T1000 (cell line): ENCODE measurements at regions not wholly inside any gene's neighbourhood (a gene's known extent, or its start where the extent isn't known, plus 50 kb on each side); places are given as distances from the start of the nearest gene placed in this dataset.

Source experiments
- DNase-seq: peaks from one replicate; lab custom pipeline; 2025; ENCODE audit warnings: mixed read lengths; lab: John Stamatoyannopoulos, UW

DNA sequence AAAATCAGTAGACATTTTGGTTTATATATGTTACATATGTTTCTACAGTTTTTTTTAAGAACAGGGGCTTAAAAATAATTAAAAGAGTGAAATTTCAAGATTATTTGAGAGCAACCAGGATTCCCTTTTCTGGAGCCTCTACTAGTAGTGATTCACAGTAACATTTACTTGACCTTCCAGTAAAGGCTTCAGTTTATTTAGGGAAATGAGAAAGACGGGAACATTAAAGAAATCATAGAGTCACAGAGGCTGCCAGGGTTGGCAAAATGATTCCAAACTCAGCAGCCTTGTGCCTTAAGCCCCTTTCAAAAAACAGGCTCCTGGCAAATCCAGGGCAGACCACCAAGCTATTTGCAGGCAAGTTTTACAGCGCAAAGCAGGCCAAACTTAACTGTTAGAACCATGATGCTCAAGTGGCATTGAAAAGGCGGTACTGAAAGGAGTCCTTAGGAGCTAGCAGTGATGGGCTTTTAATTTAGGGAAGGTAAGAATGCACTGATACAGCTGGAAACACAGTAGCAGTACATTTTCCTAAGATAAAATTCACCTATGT lies 201.1 kb upstream of the ADAMTS9 start:
- DNase-seq = no peak

DNA sequence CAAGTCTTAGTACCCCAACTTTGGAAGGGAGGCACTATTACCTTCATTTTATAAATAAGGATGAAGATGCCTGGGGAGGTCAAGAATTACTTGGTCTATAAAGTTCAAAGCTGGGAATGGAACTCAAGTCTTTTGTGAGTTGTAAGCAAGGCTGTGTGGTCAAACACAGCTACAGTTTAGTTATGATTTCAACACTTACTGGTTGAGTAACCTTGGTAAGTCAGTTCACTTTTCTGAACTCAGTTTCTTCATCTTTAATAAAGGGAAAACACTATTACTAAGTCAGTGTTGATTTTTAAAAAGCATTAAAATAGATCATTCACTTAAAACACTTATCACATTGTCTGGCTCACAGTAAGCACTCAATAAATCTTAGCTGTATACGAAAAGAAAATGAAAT lies 200.4 kb upstream of the ADAMTS9 start:
- DNase-seq = no peak

DNA sequence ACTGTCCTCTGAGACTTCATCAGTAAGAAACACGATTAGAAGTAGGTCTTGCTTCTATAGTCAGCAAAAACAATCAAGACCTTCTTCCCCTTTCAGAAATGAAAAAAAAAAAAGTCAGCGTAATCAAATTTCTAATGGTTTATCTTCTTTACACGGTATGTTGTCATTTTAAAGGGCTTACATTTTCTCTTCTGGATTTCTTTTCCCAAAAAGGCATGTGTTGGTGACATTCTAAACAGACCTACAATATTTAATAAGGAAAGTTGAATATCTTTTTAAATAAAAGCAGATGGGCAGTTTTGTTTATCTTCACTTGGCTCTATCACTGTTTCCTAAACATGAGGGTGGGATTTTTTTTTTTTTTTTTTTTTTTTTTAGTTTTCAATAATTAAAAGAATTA lies 197.3 kb upstream of the ADAMTS9 start:
- no peak for DNase-seq

DNA sequence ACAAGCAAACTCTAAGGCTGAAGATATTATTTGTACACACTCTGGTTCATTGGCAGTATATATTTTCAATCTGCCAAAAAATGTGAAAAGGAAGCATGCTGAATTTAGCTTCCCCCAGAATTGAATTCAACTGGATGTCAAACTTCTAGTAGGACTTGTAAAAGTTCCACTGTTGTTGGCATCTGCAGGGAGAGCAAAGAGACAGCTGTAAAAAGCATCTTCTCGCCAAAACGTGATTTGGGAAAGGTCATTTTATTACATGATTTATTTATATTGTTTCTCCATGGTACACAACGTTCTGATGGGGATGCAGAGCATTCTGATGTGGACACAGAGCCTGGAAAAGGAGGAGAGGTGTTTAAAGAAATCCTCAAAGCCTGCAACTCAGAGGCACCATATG lies 196.7 kb upstream of the ADAMTS9 start:
- DNase-seq = no peak

DNA sequence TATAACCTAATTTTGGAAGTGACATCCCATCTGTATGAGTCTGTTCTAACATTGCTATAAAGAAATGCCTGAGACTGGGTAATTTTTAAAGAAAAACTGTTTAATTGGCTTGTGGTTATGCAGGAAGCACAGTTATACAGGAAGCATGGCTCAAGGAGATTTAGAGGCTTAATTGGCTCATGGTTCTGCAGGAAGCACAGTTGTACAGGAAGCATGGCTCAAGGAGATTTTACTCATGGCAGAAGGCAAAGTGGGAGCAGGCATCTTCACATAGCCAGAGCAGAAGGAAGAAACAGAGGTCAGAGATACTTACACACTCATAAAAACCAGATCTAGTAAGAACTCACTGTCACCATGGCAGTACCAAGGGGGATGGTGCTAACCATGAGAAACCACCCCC lies 193.1 kb upstream of the ADAMTS9 start:
- DNase-seq = no peak

DNA sequence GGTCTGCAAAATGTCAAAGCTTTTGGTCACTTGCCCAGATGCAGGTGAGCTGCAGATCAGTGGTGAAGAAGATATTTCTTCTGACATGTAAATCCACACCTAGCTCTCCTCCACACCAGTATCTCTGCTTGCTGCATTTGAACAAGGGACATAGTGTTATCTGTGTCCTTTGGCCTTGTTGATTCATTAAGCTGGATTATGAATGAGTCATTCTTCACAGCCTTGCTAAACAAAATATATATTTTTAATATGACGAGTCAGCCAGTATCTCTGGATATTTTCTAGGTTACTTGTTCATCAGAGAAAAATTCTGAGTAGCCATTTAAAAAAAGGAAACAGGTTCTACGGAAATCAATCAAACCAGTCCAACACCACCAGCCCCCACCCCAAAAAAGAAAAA lies 190.6 kb upstream of the ADAMTS9 start:
- DNase-seq = peak; percentile 6

DNA sequence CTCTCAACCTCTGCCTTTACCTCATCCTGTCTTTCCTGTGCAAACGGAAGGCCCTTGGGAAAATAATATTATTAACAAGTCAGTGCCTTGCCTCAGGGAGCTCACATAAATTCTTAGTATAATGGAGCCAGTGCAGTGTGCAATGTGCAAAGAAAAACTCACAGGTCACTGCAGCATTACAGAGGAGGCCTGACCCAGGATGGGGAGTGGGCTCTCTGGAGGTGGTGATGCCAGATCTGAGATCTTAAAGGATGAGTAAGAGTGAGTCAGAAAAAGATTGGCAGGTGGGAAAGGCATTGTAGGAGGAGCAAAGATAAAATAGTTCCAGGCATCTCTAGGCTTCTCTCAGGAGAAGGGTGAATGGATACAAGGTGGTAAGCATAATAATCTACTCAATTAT lies 185.6 kb upstream of the ADAMTS9 start:
- DNase-seq = no peak

DNA sequence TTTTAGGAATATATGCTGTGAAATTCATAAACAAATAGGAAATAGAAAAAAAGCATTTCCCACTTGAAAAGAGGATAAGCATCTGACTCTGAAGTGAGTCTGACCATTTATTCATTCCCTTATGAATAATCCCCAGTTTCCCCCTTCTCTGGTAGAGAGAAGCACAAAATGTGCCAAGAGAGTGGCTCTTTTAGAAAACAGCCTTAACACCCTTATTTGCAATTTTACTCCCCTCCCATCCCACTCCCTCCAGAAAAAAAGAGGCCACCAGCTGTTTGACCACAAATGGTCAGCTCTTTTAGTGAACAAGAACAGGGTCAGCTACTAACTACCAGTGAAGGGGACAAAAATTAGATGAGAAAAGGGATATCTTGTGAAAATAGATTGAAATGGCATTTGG lies 184.5 kb upstream of the ADAMTS9 start:
- DNase-seq = no peak

DNA sequence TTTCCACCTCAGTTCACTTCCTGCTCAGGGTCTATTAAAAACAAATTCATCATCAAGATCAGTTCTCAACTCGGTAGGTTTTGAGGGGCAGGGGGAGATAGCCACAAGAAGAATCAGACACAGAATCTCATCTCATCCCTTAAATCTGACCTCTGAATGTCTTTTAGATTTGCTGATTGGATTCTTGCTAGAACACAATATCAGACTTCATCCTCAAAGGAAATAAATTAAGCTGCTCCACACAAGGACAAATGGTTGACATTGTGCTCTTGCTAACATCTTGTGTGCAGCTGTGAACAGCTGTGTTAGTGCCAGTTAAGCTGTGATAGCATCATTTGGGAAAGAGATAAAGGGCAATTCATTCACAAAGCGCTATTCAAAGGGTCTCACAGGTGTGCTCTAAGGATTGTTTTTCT lies 184.0 kb upstream of the ADAMTS9 start:
- no peak for DNase-seq

DNA sequence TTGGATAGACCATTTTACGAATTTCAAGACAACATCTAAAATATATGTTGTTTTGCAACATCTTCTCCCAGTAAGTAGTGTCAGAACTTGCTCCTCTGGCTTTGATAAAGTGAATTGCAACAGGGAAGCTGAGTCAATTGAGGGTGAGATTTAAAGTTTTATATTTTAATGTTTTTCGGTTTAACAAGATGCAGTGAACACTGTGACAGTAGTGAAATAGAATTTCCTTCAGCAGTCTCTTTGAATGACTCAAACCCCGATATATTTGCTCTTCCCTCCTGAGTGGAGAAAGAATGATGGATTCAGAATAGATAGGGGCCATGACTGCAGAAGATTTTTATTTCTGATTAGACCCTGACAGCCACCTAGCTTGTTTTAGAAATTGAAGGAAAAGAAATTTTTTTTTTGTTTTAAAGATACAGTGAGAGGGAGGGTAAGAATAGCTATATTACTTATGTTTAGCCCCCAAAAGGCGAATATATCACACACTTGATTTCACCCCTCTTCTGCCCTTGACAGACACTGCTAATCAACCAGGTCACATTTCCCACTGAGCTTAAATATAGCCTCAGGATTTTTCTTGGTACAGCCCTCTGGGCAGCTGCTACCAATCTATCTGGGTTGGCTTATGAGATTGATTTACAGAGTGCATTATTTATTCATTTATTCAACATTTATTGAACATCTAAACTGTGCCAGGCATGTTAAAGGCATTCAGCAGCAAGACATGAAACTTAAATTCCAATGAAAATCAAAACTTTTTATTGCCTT lies 183.3 kb upstream of the ADAMTS9 start:
- no peak for DNase-seq

DNA sequence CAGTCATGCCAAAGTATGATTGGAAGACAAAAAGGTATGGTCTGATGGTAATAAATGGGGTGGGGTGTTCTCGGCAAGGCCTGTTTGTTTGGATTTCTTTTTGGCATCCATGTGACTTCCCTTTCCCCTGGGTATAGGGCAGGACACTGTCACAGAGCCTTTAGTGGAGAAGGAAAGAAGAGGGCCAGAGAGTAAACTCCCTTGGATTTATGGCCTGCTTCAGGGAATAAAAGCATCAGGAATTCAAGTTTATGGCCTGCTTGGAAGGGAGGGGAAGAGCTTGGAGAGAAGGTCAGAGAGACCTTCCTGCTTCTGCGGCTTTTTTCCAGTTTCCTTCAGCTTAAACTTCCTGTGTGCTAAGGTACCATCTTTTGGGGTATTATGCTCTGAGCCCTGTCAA lies 179.4 kb upstream of the ADAMTS9 start:
- DNase-seq = no peak

DNA sequence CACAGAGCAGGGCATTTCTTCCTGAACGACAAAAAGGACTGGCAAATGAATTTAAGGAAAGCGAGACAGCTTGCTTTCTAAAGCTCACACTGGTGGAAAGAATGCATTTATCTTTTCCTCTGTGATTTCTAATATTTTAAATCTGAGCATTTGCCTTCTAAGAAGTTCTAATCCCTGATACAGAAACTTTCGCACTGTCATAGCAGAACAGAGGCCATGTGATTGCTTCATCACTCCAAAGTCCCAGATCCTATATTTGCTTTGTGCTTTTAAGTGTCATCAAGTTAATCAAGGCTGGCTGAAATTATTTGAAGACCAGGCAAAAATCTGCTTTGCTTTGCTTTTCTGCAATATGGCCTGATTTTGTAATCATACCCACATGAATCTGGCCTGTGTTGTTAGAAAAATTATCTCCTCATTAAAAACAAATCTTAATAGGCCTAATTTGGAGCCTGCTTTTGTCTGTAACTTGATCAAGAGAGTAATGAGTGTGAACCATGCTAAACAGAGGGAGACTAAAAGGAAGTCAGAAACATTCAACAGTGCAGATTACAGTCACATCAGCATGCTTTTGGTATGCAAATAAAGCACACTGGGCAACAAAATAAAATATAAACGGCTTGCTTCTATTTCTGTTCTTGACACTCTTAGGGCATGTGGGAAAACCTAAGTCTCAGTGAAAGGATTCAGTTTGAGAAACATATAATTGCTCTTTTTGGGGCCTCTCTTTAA lies 178.2 kb upstream of the ADAMTS9 start:
- no peak for DNase-seq

DNA sequence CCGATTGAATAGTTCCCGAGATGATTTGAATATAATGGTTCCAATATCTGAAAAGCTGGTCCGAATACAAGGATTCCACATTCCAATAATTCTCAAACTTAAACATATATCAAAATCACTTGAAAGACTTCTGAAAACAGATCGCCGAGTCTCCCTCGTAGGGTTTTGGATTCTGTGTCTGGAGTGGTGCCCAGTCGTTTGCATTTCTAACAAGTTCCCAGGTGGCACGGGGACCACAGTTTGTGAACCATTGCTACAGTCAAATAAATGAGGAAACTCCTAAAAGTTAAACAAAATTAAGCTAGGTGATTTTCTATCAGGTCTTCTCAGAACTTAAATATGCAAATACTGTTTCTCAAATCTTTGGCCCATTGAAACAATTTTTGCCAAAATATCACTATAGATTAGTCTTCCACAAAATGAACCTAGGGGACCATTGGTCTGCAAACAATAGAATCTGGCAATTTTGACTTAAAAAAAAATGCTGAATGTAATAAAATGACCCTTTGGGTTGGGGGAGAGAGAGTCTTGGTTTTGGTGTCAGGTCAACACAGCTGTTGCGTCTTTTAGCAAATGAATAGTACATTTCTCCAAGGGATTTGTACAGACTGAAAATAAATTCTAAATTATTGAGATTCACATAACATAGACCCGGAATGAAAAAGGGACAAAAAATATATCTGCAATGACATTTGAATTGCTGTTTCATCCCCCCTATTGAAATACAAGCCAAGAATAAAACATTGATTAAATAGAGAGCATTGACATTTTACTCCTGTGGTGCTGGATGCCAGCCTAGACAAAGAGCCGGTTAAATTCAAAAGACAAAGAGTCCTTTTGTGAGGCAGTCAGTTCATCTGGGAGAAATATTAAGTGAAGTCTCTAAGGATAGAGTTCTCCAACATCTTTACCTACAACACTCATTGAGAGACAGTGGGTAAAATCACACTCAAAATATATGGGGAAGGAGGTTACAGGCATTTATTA lies 175.7 kb upstream of the ADAMTS9 start:
- DNase-seq = no peak

DNA sequence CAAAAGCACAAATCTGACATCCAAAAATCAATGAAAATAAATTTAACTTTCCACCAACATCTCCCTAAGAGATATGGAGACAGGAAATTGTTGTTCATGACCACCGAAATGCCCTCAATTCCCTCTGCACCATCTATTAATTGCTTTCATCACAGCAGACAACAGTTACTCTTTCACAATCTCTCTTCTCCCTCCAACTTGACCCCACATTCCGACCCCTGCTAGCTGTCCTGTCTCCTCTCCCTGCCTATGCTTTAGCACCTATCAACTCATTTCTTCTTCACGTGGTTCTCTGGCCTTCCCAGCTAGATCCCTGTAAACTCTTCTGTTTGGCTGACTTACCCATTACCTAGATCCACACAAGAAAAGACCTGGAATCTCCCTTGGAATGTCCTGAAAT lies 173.9 kb upstream of the ADAMTS9 start:
- no peak for DNase-seq

DNA sequence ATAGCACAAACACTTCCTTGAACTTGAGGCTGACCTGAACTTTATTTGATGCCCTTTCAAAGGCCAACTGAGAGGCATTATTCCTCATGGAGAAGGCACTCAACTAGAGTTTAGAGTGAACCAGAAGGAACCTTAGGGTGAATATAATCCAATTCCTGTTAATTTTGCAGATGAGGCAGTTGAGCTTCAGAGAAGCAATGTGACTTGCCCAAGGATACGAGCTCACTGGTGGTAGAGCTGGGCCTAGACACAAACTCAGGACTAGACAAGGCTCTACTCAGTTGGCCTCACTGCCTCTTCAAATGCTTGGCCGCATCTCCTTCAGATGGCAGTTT lies 172.7 kb upstream of the ADAMTS9 start:
- DNase-seq = no peak

DNA sequence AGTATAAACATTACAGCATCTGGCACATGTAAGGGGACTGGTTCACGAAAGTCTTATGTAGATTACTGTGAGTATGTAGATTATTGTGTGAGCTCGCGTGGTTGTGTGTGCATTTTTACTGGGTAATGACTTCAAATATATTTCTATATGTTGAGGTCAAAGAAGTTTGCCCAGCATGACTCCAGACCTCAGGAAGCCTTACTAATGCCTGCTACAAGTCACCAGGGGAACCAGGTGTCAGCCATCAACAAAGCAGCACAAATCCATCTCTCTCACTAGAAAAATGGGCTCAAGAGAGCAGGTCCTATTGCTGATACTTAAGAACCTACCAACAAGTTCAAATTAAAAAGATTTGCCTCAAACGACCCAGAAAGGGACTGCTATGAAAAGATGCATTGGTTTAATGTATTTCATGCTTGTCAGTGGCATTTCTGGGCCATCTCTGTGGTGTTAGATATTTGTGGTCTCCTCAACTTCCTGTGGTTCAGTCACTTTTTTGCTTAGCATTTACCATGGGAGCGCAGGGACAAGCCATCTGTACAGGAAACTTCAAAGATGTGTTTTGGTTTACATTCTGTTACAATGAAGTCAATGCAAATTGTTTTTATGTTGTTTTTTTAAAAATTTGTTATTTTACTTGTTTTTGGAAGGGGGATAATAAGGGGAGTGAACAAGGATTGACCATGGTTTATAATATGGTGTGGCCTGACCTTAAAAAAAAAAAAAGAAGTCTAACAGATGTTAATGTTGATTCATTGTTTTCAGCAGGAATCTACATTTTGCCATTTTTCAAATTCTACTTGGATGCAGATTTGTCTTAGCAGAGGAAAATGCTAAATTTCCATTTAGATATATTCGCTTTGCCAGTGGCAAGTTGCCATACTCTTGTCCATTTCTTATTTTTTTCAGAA lies 172.1 kb upstream of the ADAMTS9 start:
- no peak for DNase-seq

DNA sequence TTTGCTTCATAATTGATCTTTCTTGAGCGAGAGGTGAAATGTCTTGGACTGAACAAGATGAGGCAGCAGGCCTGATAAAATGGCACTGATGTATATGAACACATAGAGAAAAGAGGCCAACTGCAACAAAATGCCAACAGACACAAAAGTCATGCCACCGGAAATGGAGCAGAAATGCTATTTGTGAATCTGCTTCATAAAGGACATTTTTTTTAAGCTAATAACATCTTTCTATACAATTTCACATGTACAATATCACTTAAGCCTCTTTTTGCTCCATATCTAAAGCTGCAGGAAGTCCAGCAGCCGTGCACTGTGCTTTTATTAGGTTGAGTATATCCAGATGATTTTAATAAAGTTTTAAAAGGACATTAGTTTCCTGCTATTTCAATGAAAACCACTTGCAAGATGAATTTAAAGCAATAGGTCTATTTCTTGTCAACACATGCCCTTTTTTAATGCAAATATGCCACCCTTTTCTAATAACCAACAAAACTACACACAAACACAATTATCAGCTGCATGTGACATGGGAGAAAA lies 169.2 kb upstream of the ADAMTS9 start:
- no peak for DNase-seq

DNA sequence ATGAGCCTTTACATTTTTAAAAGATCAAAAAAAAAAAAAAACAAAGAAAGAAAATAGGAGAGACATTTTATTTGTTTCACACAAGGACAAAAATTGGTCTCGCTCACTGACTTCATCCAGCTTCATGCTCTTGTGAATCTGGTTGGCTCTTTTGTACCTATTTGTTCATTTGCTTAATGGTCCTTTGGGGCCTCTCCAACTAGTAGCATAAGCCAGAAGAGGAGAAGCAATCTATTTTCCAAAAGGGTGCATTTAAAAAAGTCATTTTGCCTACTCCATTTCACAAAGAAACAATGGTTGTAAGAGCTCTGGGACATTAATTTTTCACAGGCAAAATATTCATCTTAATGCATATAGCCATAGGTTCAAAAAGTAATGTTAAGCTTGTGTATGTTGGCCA lies 168.3 kb upstream of the ADAMTS9 start:
- no peak for DNase-seq

DNA sequence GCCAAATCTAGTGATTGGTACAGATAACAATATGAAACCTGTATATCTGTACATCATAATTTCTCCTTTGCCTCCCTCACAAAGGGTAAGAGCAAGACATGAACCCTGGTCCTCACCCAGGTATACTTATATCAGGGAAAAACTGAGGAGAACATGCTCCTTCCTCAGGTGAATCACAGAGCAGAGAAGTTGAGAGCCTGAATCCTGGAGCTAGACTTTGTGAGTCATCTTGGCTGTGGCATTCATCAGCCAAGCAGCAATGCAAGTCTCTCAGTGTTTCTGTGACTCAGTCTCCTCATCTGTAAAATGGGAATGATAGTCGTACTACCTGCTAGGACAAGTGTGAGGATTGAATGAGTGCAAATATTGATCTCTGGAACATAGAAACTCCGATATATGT lies 165.7 kb upstream of the ADAMTS9 start:
- no peak for DNase-seq

DNA sequence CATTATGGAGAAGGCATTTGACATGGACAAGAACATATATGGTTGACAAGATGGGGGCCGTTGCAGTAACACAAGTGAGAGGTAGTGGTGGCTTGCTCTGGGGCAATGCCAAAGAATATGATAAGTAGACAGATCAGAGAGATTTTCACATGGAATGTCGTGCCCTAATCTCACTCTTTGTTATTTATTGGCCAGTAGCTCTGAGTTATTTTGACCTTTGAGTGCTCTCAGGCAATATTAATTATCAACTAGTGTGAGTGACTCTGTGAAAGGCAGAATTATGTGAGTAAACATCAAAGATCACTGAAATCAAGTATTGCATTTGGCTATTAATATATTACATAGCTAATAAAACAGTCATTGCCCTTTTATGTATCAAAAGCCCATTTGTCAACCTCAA lies 164.9 kb upstream of the ADAMTS9 start:
- no peak for DNase-seq

DNA sequence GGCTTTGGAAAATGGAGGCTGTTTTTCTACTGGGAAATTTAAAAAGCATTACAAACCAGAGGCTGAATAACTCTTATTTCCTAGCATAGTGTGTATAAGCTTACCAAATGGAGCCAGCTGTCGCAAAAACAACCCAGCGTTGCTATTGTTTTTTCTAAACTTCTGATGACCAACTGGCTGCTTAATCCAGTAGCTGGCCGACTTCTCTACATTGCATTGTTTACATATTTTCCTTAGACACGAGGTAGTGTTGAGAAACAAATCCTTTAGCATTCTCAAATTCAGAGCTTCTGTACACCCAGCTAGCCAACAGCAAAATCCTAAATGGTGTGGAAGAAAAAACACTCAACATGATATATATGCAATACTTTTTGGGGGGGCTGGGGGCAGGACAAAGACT lies 161.0 kb upstream of the ADAMTS9 start:
- DNase-seq = no peak
